ENCODE measurements at regions not wholly inside any gene's neighbourhood (a gene's known extent, or its start where the extent isn't known, plus 50 kb on each side); places are given as distances from the start of the nearest gene placed in this dataset.

- DNase-seq (ENCODE audit: low read depth) = no peak
Observed at GRCh38 chr18:70382992-70383717, 94.3 kb downstream of the SOCS6 start.

GRCh38 chr18:70382017-70382416 is 93.2 kb downstream of the SOCS6 start:
- no peak for DNase-seq (ENCODE audit: low read depth)

GRCh38 chr18:70380915-70381896 is 92.4 kb downstream of the SOCS6 start:
- DNase-seq (ENCODE audit: low read depth) = no peak

Data from stimulated activated CD8-positive, alpha-beta memory T cell treated with anti-CD3 and anti-CD28 coated beads, Interleukin-15, amount 100 ng/mL, for 1 hour (primary cell).